GM23338 (cell line): ENCODE measurements at regions not wholly inside any gene's neighbourhood (a gene's known extent, or its start where the extent isn't known, plus 50 kb on each side); places are given as distances from the start of the nearest gene placed in this dataset.
A peak's percentile ranks its signal among the peaks of the same experiment; 100 is the strongest.

Experiments
- ATAC-seq: fragments of 200-7000 bp; cut with Tn5 transposase; 3 replicates; pipeline ENCODE4 v1.9.1; 2020
- DNase-seq: peaks from one replicate; pipeline ENCODE4 v3.0.0-alpha.2; 2015; ENCODE audit warnings: low spot score
- H2AFZ ChIP-seq: fragments of 200-600 bp; sonication (generic); 2 replicates; pipeline ENCODE4 v1.8.0; 2016; ENCODE audit warnings: antibody characterized with exemption, mild to moderate bottlenecking, moderate library complexity
- H3F3A ChIP-seq: fragments of 200-600 bp; sonication (generic); replicated peaks from 2 replicates; pipeline ENCODE4 v1.8.0; 2017; ENCODE audit warnings: antibody characterized with exemption, mixed run types, low read depth
- H3K27ac ChIP-seq: fragments of 200-600 bp; sonication (generic); 2 replicates; pipeline ENCODE4 v1.6.1; 2016; ENCODE audit warnings: low read depth
- H3K27me3 ChIP-seq: fragments of 200-600 bp; sonication (generic); 2 replicates; pipeline ENCODE4 v1.8.0; 2016; ENCODE audit warnings: mild to moderate bottlenecking, mixed run types, moderate library complexity; ENCODE audit not compliant: insufficient read depth
- H3K36me3 ChIP-seq: fragments of 200-600 bp; sonication (generic); 2 replicates; pipeline ENCODE4 v1.8.0; 2016; ENCODE audit warnings: mild to moderate bottlenecking; ENCODE audit not compliant: insufficient read depth
- H3K4me1 ChIP-seq: fragments of 200-600 bp; sonication (generic); 2 replicates; pipeline ENCODE4 v1.8.0; 2016; ENCODE audit warnings: mild to moderate bottlenecking, moderate library complexity; ENCODE audit not compliant: insufficient read depth
- H3K4me2 ChIP-seq: fragments of 200-600 bp; sonication (generic); 2 replicates; pipeline ENCODE4 v1.7.1; 2017; ENCODE audit warnings: mixed run types
- H3K4me3 ChIP-seq: fragments of 200-600 bp; sonication (generic); 2 replicates; pipeline ENCODE4 v1.6.1; 2016; ENCODE audit warnings: mixed run types
- H3K79me2 ChIP-seq: fragments of 200-600 bp; sonication (generic); replicated peaks from 2 replicates; pipeline ENCODE4 v1.8.0; 2017; ENCODE audit warnings: mild to moderate bottlenecking; ENCODE audit not compliant: insufficient read depth
- H3K9me2 ChIP-seq: fragments of 200-600 bp; sonication (generic); 2 replicates; pipeline ENCODE4 v1.8.0; 2017; ENCODE audit not compliant: insufficient read depth
- H4K20me1 ChIP-seq: fragments of 200-600 bp; sonication (generic); replicated peaks from 2 replicates; pipeline ENCODE4 v1.8.0; 2017; ENCODE audit warnings: mild to moderate bottlenecking; ENCODE audit not compliant: insufficient read depth
- H3K27ac Mint-ChIP-seq: 2 replicates; pipeline ENCODE4 v1.8.0; 2020; ENCODE audit warnings: inconsistent platforms, mild to moderate bottlenecking, moderate library complexity, mixed read lengths
- H3K27me3 Mint-ChIP-seq: 3 replicates; pipeline ENCODE4 v1.8.0; 2022; ENCODE audit warnings: low read depth, mild to moderate bottlenecking, moderate library complexity, mixed read lengths, inconsistent platforms; ENCODE audit not compliant: insufficient read depth, poor library complexity
- H3K36me3 Mint-ChIP-seq: 3 replicates; pipeline ENCODE4 v1.8.0; 2021; ENCODE audit warnings: low read depth, mild to moderate bottlenecking, inconsistent platforms, moderate library complexity, mixed read lengths
- H3K4me1 Mint-ChIP-seq: 3 replicates; pipeline ENCODE4 v1.8.0; 2020; ENCODE audit warnings: mild to moderate bottlenecking, inconsistent platforms, mixed read lengths
- H3K4me3 Mint-ChIP-seq: 3 replicates; pipeline ENCODE4 v1.8.0; 2021; ENCODE audit warnings: moderate library complexity, mild to moderate bottlenecking, inconsistent platforms, mixed read lengths
- H3K9me3 Mint-ChIP-seq: 3 replicates; pipeline ENCODE4 v1.8.0; 2020; ENCODE audit warnings: moderate library complexity, mild to moderate bottlenecking, inconsistent platforms, mixed read lengths
- CREB1 ChIP-seq: fragments of 250-450 bp; sonication (Bioruptor Pico); IDR thresholded peaks from 2 replicates; pipeline ENCODE4 v1.5.0; 2020; ENCODE audit warnings: low read depth, mild to moderate bottlenecking, moderate library complexity
- ETS1 ChIP-seq: IDR thresholded peaks from 2 replicates; pipeline ENCODE4 v1.6.1; 2016; ENCODE audit warnings: antibody characterized with exemption
- EZH2 ChIP-seq: fragments of 200-600 bp; sonication (generic); IDR thresholded peaks from one replicate; pipeline ENCODE4 v1.8.0; 2017; ENCODE audit warnings: antibody characterized with exemption, mild to moderate bottlenecking, low read depth; ENCODE audit not compliant: unreplicated experiment
- EZH2phosphoT487 ChIP-seq: fragments of 200-600 bp; sonication (generic); IDR thresholded peaks from one replicate; pipeline ENCODE4 v1.8.1; 2018; ENCODE audit warnings: antibody characterized with exemption; ENCODE audit not compliant: unreplicated experiment
- NANOG ChIP-seq: IDR thresholded peaks from 2 replicates; pipeline ENCODE4 v1.6.1; 2016; ENCODE audit warnings: antibody characterized with exemption, borderline replicate concordance
- POLR2AphosphoS5 ChIP-seq: IDR thresholded peaks from 2 replicates; pipeline ENCODE4 v1.6.1; 2016; ENCODE audit warnings: antibody characterized with exemption, low read depth
- STAT1 ChIP-seq: IDR thresholded peaks from one replicate; pipeline ENCODE4 v1.6.1; 2016; ENCODE audit warnings: antibody characterized with exemption; ENCODE audit not compliant: unreplicated experiment
- ZNF114 ChIP-seq: fragments of 250-450 bp; sonication (Bioruptor Pico); IDR thresholded peaks from 2 replicates; pipeline ENCODE4 v1.5.0; 2020; ENCODE audit warnings: mild to moderate bottlenecking, moderate library complexity
- ZNF462 ChIP-seq: fragments of 250-450 bp; sonication (Bioruptor Pico); IDR thresholded peaks from 2 replicates; pipeline ENCODE4 v1.5.0; 2020; ENCODE audit warnings: mild to moderate bottlenecking, moderate library complexity

- TF ChIP-seq ZNF462 (no peak), ETS1 (no peak)
These were observed 893.8 kb upstream of the INTU start (continued) for GRCh38 chr4:126738926-126739325.

GRCh38 chr4:126740687-126741086 is 892.1 kb upstream of the INTU start:
- ATAC-seq (no peak), DNase-seq (no peak)
- no peaks in the 10 kb centered on the region for H3F3A ChIP-seq
- Mint-ChIP-seq H3K4me1 (no peaks in the 10 kb centered on the region), H3K36me3 (no peaks in the 10 kb centered on the region), H3K9me3 (no peaks in the 10 kb centered on the region; the same call in 2 of the 3 replicates), H3K27me3 (no peaks in the 10 kb centered on the region), H3K4me3 (no peak overlapping the region), H3K27ac (peak overlapping the region; percentile 13)
- no peaks in the 10 kb centered on the region for H3K27me3 ChIP-seq
- H3K79me2 ChIP-seq: no peaks in the 10 kb centered on the region
- no peak overlapping the region for H3K4me2 ChIP-seq
- no peaks in the 10 kb centered on the region for H3K36me3 ChIP-seq
- peaks cover 3% of the 10 kb centered on the region; the same call in 1 of the 2 replicates for H3K9me2 ChIP-seq
- H2AFZ ChIP-seq: no peak overlapping the region
- H3K27ac ChIP-seq: no peak overlapping the region
- no peaks in the 10 kb centered on the region for H3K4me1 ChIP-seq
- H3K4me3 ChIP-seq: no peak overlapping the region
- no peaks in the 10 kb centered on the region for H4K20me1 ChIP-seq
- TF ChIP-seq EZH2: no peak
- TF ChIP-seq ZNF114: no peak
- TF ChIP-seq NANOG: no peak
- TF ChIP-seq ZNF462: no peak
- no peak for TF ChIP-seq POLR2AphosphoS5
- TF ChIP-seq CREB1: no peak
- TF ChIP-seq EZH2phosphoT487: no peak
- TF ChIP-seq STAT1: no peak
